BLaER1 treated with 17β-estradiol and CSF1 and Interleukin-3, amounts not matched to agents 10 nM and 100 nM (cell line): ENCODE measurements at regions not wholly inside any gene's neighbourhood (a gene's known extent, or its start where the extent isn't known, plus 50 kb on each side); places are given as distances from the start of the nearest gene placed in this dataset.

ENCODE experiments used
- H3K27ac ChIP-seq, 11 experiments: shearing (Covaris generic); formaldehyde crosslinking; 2 replicates each; pipeline ENCODE4 v1.8.1; 2022
- H3K27me3 ChIP-seq, 11 experiments: shearing (Covaris generic); formaldehyde crosslinking; 2 replicates each; pipeline ENCODE4 v1.8.1; 2022
- H3K36me3 ChIP-seq, 11 experiments: shearing (Covaris generic); formaldehyde crosslinking; 2 replicates each; pipeline ENCODE4 v1.8.1; 2022
- H3K4me1 ChIP-seq, 10 experiments: shearing (Covaris generic); formaldehyde crosslinking; 2 replicates each; pipeline ENCODE4 v1.8.1; 2022
- H3K4me2 ChIP-seq, 11 experiments: shearing (Covaris generic); formaldehyde crosslinking; 2 replicates each; pipeline ENCODE4 v1.8.1; 2022
- H3K4me3 ChIP-seq, 10 experiments: shearing (Covaris generic); formaldehyde crosslinking; 2 replicates each; pipeline ENCODE4 v1.8.1; 2022
- H3K9ac ChIP-seq, 11 experiments: shearing (Covaris generic); formaldehyde crosslinking; 2 replicates each; pipeline ENCODE4 v1.8.1; 2022
- H3K9me3 ChIP-seq, 11 experiments: shearing (Covaris generic); formaldehyde crosslinking; replicated peaks in 1 of 11; 2 replicates each; pipeline ENCODE4 v1.8.1; 2022
- H4K20me1 ChIP-seq, 11 experiments: shearing (Covaris generic); formaldehyde crosslinking; 2 replicates each; pipeline ENCODE4 v1.8.1; 2022
- Cebpa-rat ChIP-seq, 11 experiments: shearing (Covaris generic); IDR thresholded peaks; 2 replicates each; pipeline ENCODE4 v1.8.1; 2022

GRCh38 chr12:114473018-114473417 is 67.1 kb upstream of the TBX5 start:
- no peaks in the 10 kb centered on the region for H3K9me3 ChIP-seq
- no peaks in the 10 kb centered on the region for H4K20me1 ChIP-seq
- H3K4me2 ChIP-seq, result no peak overlapping the region
- no peak overlapping the region for H3K4me3 ChIP-seq
- peaks cover 13 to 32% (median 22%) of the 10 kb centered on the region in 10 experiments for H3K4me1 ChIP-seq
- H3K36me3 ChIP-seq, result no peaks in the 10 kb centered on the region
- no peak overlapping the region for H3K27ac ChIP-seq
- H3K27me3 ChIP-seq, result peaks cover 0 to 4% (median 0%) of the 10 kb centered on the region in 11 experiments; a peak in 2 of 22 replicates
- no peak for TF ChIP-seq Cebpa-rat (IDR thresholded peaks at IDR 0.05)
- H3K9ac ChIP-seq, result no peak overlapping the region

DNA sequence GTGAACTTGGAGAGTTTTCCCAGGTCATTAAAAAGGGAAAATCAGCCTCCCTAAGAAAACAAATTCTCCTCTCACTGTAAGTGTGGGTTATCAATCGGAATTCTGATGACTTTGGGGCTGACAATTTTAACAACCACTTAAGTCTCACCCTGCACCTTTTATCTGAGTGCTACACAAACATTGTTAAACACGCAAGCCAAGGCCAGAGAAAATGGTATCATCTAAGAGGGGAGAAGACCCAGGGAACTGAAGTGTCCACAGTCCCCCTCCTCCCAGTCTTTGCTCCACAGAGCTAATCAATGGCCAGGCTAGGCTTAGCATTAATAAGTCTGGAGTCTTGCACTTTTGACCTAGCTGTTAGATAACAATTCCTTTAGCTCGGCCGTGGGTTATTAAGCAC is 51.7 kb upstream of the TBX5 start:
- Histone ChIP-seq H3K4me3 (no peak overlapping the region), H4K20me1 (no peaks in the 10 kb centered on the region), H3K27me3 (peaks cover 5 to 35% (median 18%) of the 10 kb centered on the region in 11 experiments), H3K4me2 (no peak overlapping the region), H3K4me1 (0 out of 20 replicates have a peak, but pooled peaks cover 0 to 10% (median 0%) of the 10 kb centered on the region in 10 experiments), H3K9ac (no peak overlapping the region), H3K27ac (no peak overlapping the region), H3K9me3 (no peaks in the 10 kb centered on the region), H3K36me3 (no peaks in the 10 kb centered on the region)
- TF ChIP-seq Cebpa-rat (IDR thresholded peaks at IDR 0.05), result no peak
